Cerebellar cortex (tissue), 1 donor: ENCODE measurements at regions not wholly inside any gene's neighbourhood (a gene's known extent, or its start where the extent isn't known, plus 50 kb on each side); places are given as distances from the start of the nearest gene placed in this dataset.

Source experiments
- DNase-seq: peaks from one replicate; pipeline ENCODE4 v3.0.0-alpha.2; 2015; ENCODE audit warnings: low spot score

- no peak for DNase-seq
Observed at GRCh38 chr5:3888310-3888709, 292.7 kb downstream of the IRX1 start.

GRCh38 chr5:3889412-3890142 is 293.9 kb downstream of the IRX1 start:
- DNase-seq: no peak

GRCh38 chr5:3891113-3891512 is 295.5 kb downstream of the IRX1 start:
- no peak for DNase-seq

- no peak for DNase-seq
Observed at GRCh38 chr5:3893527-3893926, 297.9 kb downstream of the IRX1 start.

- DNase-seq: no peak
Observed at GRCh38 chr5:3893975-3894374, 298.3 kb downstream of the IRX1 start.

- DNase-seq: no peak
Observed at GRCh38 chr5:3896098-3896497, 300.5 kb downstream of the IRX1 start.

GRCh38 chr5:3899093-3899492 is 303.5 kb downstream of the IRX1 start:
- no peak for DNase-seq

GRCh38 chr5:3904584-3904983 is 309.0 kb downstream of the IRX1 start:
- no peak for DNase-seq

GRCh38 chr5:3905031-3905430 is 309.4 kb downstream of the IRX1 start:
- no peak for DNase-seq

GRCh38 chr5:3905521-3905920 is 309.9 kb downstream of the IRX1 start:
- no peak for DNase-seq

GRCh38 chr5:3911111-3911510 is 315.5 kb downstream of the IRX1 start:
- no peak for DNase-seq

- DNase-seq: no peak
Observed at GRCh38 chr5:3911773-3912172, 316.1 kb downstream of the IRX1 start.

GRCh38 chr5:3912790-3913189 is 317.2 kb downstream of the IRX1 start:
- DNase-seq: no peak

GRCh38 chr5:3913279-3913678 is 317.6 kb downstream of the IRX1 start:
- no peak for DNase-seq

- no peak for DNase-seq
Observed at GRCh38 chr5:3925022-3925421, 329.4 kb downstream of the IRX1 start.

GRCh38 chr5:3925935-3926334 is 330.3 kb downstream of the IRX1 start:
- no peak for DNase-seq

GRCh38 chr5:3929799-3930198 is 334.2 kb downstream of the IRX1 start:
- DNase-seq: no peak

- no peak for DNase-seq
Observed at GRCh38 chr5:3931976-3932375, 336.3 kb downstream of the IRX1 start.

GRCh38 chr5:3933536-3933935 is 337.9 kb downstream of the IRX1 start:
- no peak for DNase-seq

GRCh38 chr5:3933966-3934365 is 338.3 kb downstream of the IRX1 start:
- no peak for DNase-seq

GRCh38 chr5:3943859-3944258 is 348.2 kb downstream of the IRX1 start:
- no peak for DNase-seq

- no peak for DNase-seq
Observed at GRCh38 chr5:3944930-3945329, 349.3 kb downstream of the IRX1 start.

- no peak for DNase-seq
Observed at GRCh38 chr5:3948838-3949237, 353.2 kb downstream of the IRX1 start.

GRCh38 chr5:3954199-3954598 is 358.6 kb downstream of the IRX1 start:
- no peak for DNase-seq
